LoVo (cell line): ENCODE measurements at regions not wholly inside any gene's neighbourhood (a gene's known extent, or its start where the extent isn't known, plus 50 kb on each side); places are given as distances from the start of the nearest gene placed in this dataset.
A peak's percentile ranks its signal among the peaks of the same experiment; 100 is the strongest.
"Not testable (repeated sequence)": the region's sequence is repeated elsewhere in the genome, so short reads cannot be mapped to it uniquely, and the experiment has no call there.

Experiments used
- DNase-seq: peaks from one replicate; pipeline ENCODE4 v3.0.0-alpha.2; 2016; ENCODE audit warnings: low spot score

GRCh38 chr13:50130123-50130946 is 115.1 kb downstream of the KCNRG start:
- DNase-seq: peak; percentile 38

DNA sequence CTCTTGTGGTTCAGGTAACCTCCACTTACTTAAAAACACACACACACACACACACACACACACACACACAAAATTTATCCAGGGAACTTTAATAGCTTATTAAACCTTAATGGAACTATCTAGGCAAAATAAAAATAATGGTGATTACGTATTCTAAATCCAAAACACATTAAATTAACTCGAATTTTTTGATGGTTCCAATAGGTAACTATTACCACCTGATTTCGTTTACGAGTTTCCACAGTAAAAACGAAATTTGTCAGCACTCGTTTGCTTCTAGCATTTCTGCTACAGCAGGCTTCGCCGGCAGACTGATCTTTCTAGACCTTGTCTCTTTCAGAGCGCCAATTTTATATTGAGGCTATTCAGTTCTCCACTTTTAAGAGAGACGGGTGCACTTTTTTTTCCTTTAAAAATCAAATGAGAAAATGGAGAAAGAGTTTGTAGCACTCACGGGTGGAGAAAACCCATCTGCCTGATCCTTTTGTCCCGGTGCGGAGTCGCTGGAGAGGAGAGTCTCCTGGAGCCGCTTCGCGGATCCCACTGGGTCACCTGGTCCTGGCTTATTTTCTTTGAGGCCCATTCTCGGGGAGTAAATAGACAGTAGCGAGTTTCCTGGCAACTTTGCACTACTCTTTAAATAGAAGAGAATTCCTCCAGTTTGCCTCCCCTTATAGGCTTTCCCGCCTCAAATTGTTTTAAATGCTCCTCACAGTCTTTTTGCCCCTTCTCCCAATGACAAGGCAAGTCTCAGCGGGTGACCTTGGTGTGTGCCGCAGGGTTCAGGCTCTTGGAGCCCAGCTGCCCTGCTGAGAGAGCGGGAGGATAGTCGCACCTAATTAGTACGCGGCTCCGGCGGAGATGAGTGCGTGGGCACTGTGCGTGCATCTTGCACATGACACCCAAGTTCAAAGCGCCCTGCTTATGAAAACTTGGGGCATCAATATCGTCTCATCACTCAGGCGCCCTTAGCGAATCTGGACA is 117.0 kb downstream of the KCNRG start:
- no peak for DNase-seq

DNA sequence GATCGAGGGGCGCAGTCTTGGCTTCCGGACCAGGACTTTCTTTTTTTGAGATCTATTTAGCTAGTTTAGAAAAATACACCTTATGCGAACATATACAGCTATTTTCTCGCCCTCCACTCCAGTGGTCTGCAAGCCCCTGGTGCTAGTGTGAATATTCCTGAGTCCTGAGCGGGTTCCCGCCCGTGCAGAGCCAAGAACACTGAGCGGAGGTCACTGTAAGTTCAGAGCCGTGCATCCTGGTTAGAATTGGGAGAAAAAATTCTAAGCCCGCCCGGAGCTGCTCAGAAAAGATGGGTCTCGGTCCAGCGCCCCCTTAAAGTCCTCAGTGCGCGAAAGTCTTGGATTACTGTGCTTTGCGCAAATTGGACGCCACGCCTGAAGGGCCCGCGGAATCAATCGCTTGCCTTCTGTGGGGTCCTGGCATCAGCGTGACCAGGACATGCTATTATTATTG is 117.7 kb downstream of the KCNRG start:
- no peak for DNase-seq

- DNase-seq: no peak
Measured at GRCh38 chr13:50133358-50133953, 118.2 kb downstream of the KCNRG start.

GRCh38 chr13:50136226-50136625 is 121.0 kb downstream of the KCNRG start:
- DNase-seq: no peak

- DNase-seq: no peak
Measured at GRCh38 chr13:50136678-50137077, 121.4 kb downstream of the KCNRG start.

GRCh38 chr13:50139435-50139934 is 124.2 kb downstream of the KCNRG start:
- not testable (repeated sequence) for DNase-seq

DNA sequence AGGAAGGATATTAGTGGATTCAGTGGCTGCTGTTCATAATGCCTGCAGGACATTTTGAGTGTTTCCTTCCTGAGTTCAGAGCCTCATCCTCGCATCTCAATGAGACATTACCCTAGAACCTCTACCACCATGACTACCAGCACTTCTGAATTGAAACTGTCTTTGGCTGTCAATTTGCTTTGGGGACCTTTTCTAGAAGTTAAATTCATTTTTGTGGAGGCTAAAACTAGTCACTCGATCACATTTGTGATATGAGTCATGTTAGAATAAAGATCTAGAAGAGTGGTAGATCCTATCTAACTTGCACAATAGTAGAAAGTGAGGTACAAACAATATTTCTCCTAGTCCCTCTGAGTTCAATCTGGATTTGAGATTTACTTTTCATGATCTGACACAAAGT is 124.9 kb downstream of the KCNRG start:
- DNase-seq: no peak

- DNase-seq: no peak
Measured at GRCh38 chr13:50140581-50141374, 125.5 kb downstream of the KCNRG start.

DNA sequence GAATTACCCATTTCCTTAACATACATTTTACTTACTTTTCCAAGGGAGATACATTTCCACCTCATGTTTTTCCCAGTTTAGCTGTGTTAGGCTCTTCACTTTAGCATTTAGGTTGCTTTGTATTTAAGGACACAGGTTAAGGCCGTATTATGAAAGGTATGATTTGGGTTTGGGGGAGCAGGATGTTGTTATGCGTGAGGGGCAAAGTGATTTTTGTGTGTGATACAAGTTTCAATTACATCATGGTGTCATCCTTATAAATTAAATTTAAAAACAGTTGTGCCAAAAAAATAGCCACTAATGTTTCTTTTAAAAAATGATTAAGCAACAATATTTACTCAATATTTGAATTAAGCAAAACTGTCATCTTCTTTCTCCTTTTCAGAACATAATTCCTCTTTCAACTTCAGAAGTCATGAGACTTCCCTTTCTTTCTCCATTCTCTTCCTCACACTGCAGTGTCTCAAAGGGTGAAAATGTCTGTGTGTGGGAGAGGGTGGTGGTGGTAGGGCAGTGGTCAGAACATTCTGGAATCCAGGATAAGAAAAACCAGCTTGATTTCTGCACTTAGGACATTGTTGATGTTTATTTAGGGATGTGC is 126.2 kb downstream of the KCNRG start:
- DNase-seq: no peak

DNA sequence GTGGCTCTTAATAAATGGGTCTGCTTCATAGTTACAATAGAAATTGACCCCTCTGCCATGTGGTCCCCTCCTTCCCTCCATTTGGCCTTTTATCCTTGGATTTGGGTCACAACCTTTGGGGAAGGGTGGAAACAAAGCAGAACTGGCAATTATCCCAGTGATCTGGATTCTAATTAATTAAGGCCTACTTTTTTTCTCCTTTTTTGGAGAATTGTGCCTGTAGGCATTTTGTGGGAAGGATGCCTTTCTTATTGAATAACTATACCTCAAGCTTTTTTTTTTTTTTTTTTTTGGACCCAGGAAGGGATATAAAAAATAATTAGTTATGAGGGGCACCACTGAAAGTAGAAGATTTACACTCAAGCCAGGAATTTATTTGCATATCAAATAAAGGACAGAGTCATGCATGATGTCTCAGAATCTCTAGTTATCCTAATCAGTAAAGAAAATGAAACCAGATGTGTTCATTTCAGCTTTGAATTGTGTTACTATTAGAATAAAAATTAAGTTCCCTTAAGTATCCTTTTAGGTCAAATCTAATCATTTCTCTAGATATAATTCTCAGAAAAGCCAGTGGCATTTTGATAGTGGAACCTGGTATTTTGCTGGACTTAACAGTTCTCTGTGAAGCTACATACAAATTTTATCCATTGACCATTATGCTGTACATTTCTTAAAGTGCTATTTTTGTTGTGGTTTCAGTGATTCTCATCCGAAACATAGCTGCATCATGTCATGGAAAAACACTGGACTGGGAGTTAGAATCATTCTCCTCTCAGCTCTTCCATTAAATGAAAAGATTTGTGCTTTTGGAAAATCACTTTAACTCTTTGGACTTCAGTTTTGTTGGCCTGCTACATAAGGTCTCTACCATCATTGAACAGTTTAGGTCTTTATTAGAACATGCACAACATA is 129.3 kb downstream of the KCNRG start:
- DNase-seq: no peak

DNA sequence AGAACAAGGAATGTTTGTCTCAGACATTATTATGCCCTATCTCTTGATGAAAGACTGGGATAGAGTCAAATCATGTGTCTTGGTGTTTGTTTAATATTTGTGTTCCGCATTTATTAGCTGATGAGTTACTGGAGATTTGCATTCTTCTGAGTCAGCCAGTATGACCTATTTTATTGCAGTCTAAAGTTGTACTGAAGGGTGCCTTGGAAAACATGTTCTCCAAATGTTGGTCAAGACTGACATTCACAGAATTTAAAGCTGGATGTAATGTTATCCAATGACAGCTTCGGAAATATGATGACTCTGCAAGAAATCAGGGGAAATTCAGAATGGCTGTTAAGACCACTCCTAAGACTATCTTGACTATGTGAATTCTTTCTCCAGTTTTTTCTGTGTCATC is 134.0 kb downstream of the KCNRG start:
- no peak for DNase-seq

DNA sequence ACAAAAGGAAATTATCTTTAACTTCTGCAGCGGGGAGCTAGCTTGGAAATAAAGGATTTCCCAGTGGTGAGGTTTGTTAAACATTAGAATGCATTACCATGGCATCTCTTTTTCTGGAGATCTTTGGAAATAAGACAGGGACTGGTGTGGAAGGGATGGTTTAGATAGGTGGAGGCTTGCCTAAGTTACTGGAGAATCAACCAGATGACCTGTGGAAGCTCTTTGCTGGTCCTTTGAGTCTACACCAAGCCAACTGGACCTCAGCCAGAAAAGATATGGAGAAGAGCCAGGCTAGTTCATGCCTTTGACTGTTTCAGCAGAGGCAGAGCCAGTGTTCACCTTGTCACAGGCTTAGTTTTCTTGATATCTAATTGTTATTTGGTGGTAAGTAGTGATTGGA is 134.7 kb downstream of the KCNRG start:
- peak; percentile 16 for DNase-seq

- no peak for DNase-seq
Measured at GRCh38 chr13:50152224-50152623, 137.0 kb downstream of the KCNRG start.

- peak; percentile 18 for DNase-seq
Measured at GRCh38 chr13:50152655-50153309, 137.5 kb downstream of the KCNRG start.

- no peak for DNase-seq
Measured at GRCh38 chr13:50153401-50153800, 138.2 kb downstream of the KCNRG start.

DNA sequence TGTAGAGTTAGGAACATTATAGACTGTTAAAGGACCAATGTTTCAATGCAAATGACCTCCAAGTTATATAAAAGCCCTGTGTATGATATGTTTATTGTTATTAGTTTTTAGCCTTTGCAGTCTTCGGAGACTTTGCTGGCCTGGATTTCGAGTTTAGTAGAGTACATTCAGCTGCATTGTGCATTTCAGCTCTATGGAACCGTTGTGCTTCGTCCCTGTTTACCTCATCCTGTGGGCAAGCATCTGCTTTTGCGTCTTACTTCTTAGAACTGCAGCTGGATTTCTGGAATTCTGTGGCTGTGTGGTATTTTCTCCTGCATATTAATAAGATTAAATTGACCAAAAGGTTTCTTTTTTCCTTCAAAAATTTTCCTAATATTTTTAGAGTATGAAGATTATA is 138.6 kb downstream of the KCNRG start:
- no peak for DNase-seq

GRCh38 chr13:50154697-50155096 is 139.5 kb downstream of the KCNRG start:
- no peak for DNase-seq

- DNase-seq: no peak
Measured at GRCh38 chr13:50156140-50156539, 140.9 kb downstream of the KCNRG start.
